A549 (cell line): ENCODE measurements at regions not wholly inside any gene's neighbourhood (a gene's known extent, or its start where the extent isn't known, plus 50 kb on each side); places are given as distances from the start of the nearest gene placed in this dataset.

Experiments
- ATAC-seq, 2 experiments: fragments of 200-7000 bp in 1 of 2; fragments of >200 bp in 1 of 2; cut with Nextera tagmentation in 1 of 2; cut with Tn5 transposase in 1 of 2; 3 replicates each; pipeline versions ENCODE4 v1.8.0 to v1.9.1; 2018 to 2020; ENCODE audit warnings: mild to moderate bottlenecking in 1 of 2, moderate library complexity in 1 of 2
- CTCF ChIA-PET: fragments of 300-600 bp; sonication (Branson Sonifier 250); formaldehyde crosslinking; extraction: SDS; loops from one replicate; lab custom pipeline; 2021; ENCODE audit warnings: antibody characterized with exemption, inconsistent platforms; lab: Yijun Ruan, JAX
- POLR2A ChIA-PET: fragments of 350-600 bp; formaldehyde crosslinking; extraction: SDS; loops from one replicate; lab custom pipeline; 2021; ENCODE audit warnings: antibody characterized with exemption, inconsistent platforms; lab: Yijun Ruan, JAX
- DNase-seq, 2 experiments: peaks; one replicate each; pipeline versions ENCODE4 v3.0.0 to v3.0.0-alpha.2; 2011 to 2016; ENCODE audit warnings: low read depth in 1 of 2, low spot score in 1 of 2
- FAIRE-seq: peaks from 2 replicates; lab custom pipeline; 2011; peaks lifted over from hg19 to GRCh38; lab: Jason Lieb, UNC
- H3K27ac ChIP-seq, 2 experiments: fragments of >200 bp; sonication (Bioruptor Twin); formaldehyde crosslinking; 3 replicates each; pipeline ENCODE4 v1.5.1; 2016 to 2017
- H3K4me1 ChIP-seq: fragments of >200 bp; sonication (Bioruptor Twin); formaldehyde crosslinking; 3 replicates; pipeline ENCODE4 v1.6.1; 2016
- H3K4me2 ChIP-seq: fragments of >200 bp; sonication (Bioruptor Twin); formaldehyde crosslinking; 3 replicates; pipeline ENCODE4 v1.6.1; 2016
- H3K4me3 ChIP-seq: fragments of >200 bp; sonication (Bioruptor Twin); formaldehyde crosslinking; 3 replicates; pipeline ENCODE4 v1.5.1; 2016
- H3K9me3 ChIP-seq: fragments of >200 bp; sonication (Bioruptor Twin); formaldehyde crosslinking; 3 replicates; pipeline ENCODE4 v1.6.1; 2016
- BHLHE40 ChIP-seq: IDR thresholded peaks from 2 replicates; pipeline ENCODE4 v1.6.1; 2012; ENCODE audit warnings: low read depth, low read length, inconsistent platforms
- CBX2 ChIP-seq: fragments of 200-600 bp; sonication (generic); IDR thresholded peaks from 2 replicates; pipeline ENCODE4 v1.6.1; 2016; ENCODE audit warnings: low read depth, mild to moderate bottlenecking, borderline replicate concordance
- CEBPB ChIP-seq, 2 experiments: fragments of >200 bp in 1 of 2; sonication (Bioruptor Twin) in 1 of 2; formaldehyde crosslinking in 1 of 2; IDR thresholded peaks; 2 replicates each; pipeline ENCODE4 v1.6.1; 2012 to 2016
- CHD2 ChIP-seq: fragments of 150-350 bp; IDR thresholded peaks from 2 replicates; pipeline ENCODE4 v1.6.1; 2014; ENCODE audit warnings: low read length; ENCODE audit not compliant: partially characterized antibody
- CHD4 ChIP-seq: fragments of 200-600 bp; sonication (generic); IDR thresholded peaks from 2 replicates; pipeline ENCODE4 v1.6.1; 2016; ENCODE audit warnings: antibody characterized with exemption, mild to moderate bottlenecking, borderline replicate concordance
- FOSB ChIP-seq: fragments of 250-450 bp; sonication (Bioruptor Pico); IDR thresholded peaks from 2 replicates; pipeline ENCODE4 v1.5.0; 2020; ENCODE audit warnings: mild to moderate bottlenecking, moderate library complexity
- FOXS1 ChIP-seq: fragments of 250-450 bp; sonication (Bioruptor Pico); IDR thresholded peaks from 2 replicates; pipeline ENCODE4 v1.5.0; 2020; ENCODE audit warnings: mild to moderate bottlenecking, moderate library complexity
- GATA3 ChIP-seq: IDR thresholded peaks from 2 replicates; pipeline ENCODE4 v1.6.1; 2012; ENCODE audit warnings: borderline replicate concordance
- HOXB5 ChIP-seq: fragments of 250-450 bp; sonication (Bioruptor Pico); IDR thresholded peaks from 2 replicates; pipeline ENCODE4 v1.5.0; 2020; ENCODE audit warnings: mild to moderate bottlenecking, moderate library complexity
- MAFK ChIP-seq: fragments of 450-650 bp; IDR thresholded peaks from 2 replicates; pipeline ENCODE4 v1.6.1; 2014; ENCODE audit not compliant: partially characterized antibody
- MAZ ChIP-seq: fragments of 150-350 bp; IDR thresholded peaks from 2 replicates; pipeline ENCODE4 v1.6.1; 2014; ENCODE audit warnings: antibody characterized with exemption, low read depth, low read length, borderline replicate concordance
- MYC ChIP-seq: IDR thresholded peaks from 2 replicates; pipeline ENCODE4 v1.6.1; 2012; ENCODE audit warnings: mild to moderate bottlenecking, inconsistent platforms, low read length, improper control_type of control experiment, borderline replicate concordance
- NR3C1 ChIP-seq: fragments of >200 bp; sonication (Bioruptor Twin); formaldehyde crosslinking; IDR thresholded peaks from 3 replicates; pipeline ENCODE4 v1.6.1; 2017
- RARB ChIP-seq: fragments of 250-450 bp; sonication (Bioruptor Pico); IDR thresholded peaks from 2 replicates; pipeline ENCODE4 v1.8.0; 2021; ENCODE audit warnings: mild to moderate bottlenecking, moderate library complexity
- SMC3 ChIP-seq: fragments of >200 bp; sonication (Bioruptor Twin); formaldehyde crosslinking; IDR thresholded peaks from 3 replicates; pipeline ENCODE4 v1.6.1; 2018; ENCODE audit warnings: inconsistent platforms
- WGBS: methylation state at CpG from one replicate; pipeline ENCODE4 v1.1.6; 2017; ENCODE audit errors: missing lambda C conversion rate; 5-methylcytosine and 5-hydroxymethylcytosine counted together
- TF ChIP-seq, protein P1 (sequence below): fragments of 150-350 bp; IDR thresholded peaks from 2 replicates; pipeline ENCODE4 v1.6.1; 2014; ENCODE audit warnings: low read depth, mild to moderate bottlenecking, low read length
- TF ChIP-seq, protein P2 (sequence below): fragments of 250-450 bp; sonication (Bioruptor Pico); IDR thresholded peaks from 2 replicates; pipeline ENCODE4 v1.5.0; 2020; ENCODE audit warnings: low read depth, mild to moderate bottlenecking, moderate library complexity
- TF ChIP-seq, protein P3 (sequence below): IDR thresholded peaks from 2 replicates; pipeline ENCODE4 v1.6.1; 2012
- TF ChIP-seq, protein P4 (sequence below): IDR thresholded peaks from 2 replicates; pipeline ENCODE4 v1.6.1; 2012
- TF ChIP-seq, protein P5 (sequence below): fragments of 200-600 bp; sonication (generic); IDR thresholded peaks from 2 replicates; pipeline ENCODE4 v1.6.1; 2016; ENCODE audit warnings: antibody characterized with exemption, mild to moderate bottlenecking, moderate library complexity
- TF ChIP-seq, protein P6 (sequence below): fragments of >200 bp; sonication (Bioruptor Twin); formaldehyde crosslinking; IDR thresholded peaks from 2 replicates; pipeline ENCODE4 v1.6.1; 2016

DNA sequence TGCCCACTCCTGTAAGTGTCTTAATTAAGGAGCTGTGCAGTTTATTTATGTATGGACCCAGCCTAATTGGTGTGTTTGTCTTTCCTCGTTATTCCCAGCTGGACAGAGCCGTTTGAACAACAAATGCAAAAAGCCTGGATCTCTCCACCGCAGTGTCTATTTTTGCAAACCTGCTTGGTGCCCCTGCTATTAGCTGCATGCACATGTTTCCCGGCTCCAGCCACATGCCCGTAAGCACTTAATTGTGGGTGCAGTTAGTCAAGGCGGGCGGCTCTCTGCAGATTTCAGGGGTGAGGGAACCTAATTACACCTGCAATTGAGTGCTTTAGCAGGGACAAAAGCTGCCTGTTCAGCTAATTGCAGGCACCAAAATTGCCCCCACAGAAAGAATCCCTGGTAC is 74.0 kb upstream of the GSE1 start:
- Histone ChIP-seq H3K4me2 (no peak overlapping the region), H3K27ac (no peak overlapping the region), H3K4me3 (no peak overlapping the region), H3K4me1 (no peaks in the 10 kb centered on the region), H3K9me3 (peaks cover 12% of the 10 kb centered on the region)
- WGBS = 89% methylated on average over 7 of the region's 7 CpGs
- ATAC-seq (no peak), DNase-seq (no peak), FAIRE-seq (no peak)
- POLR2A ChIA-PET = interaction anchor here (1.7 kb wide), 1 partner anchor 14 kb away, joined by 6 read pairs; no protein-coding TSS in a partner anchor
- TF ChIP-seq CHD2 = no peak
- TF ChIP-seq CEBPB (IDR thresholded peaks at IDR 0.05) = no peak
- TF ChIP-seq SMC3 = no peak
- no peak for TF ChIP-seq NR3C1
- TF ChIP-seq, protein P1, sequence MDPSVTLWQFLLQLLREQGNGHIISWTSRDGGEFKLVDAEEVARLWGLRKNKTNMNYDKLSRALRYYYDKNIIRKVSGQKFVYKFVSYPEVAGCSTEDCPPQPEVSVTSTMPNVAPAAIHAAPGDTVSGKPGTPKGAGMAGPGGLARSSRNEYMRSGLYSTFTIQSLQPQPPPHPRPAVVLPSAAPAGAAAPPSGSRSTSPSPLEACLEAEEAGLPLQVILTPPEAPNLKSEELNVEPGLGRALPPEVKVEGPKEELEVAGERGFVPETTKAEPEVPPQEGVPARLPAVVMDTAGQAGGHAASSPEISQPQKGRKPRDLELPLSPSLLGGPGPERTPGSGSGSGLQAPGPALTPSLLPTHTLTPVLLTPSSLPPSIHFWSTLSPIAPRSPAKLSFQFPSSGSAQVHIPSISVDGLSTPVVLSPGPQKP = no peak
- TF ChIP-seq MAFK = no peak
- TF ChIP-seq, protein P2, sequence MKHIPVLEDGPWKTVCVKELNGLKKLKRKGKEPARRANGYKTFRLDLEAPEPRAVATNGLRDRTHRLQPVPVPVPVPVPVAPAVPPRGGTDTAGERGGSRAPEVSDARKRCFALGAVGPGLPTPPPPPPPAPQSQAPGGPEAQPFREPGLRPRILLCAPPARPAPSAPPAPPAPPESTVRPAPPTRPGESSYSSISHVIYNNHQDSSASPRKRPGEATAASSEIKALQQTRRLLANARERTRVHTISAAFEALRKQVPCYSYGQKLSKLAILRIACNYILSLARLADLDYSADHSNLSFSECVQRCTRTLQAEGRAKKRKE (CRISPR knock-in tag) = no peak
- no peak for TF ChIP-seq FOXS1 (CRISPR knock-in tag)
- no peak for TF ChIP-seq GATA3
- TF ChIP-seq MYC = no peak
- no peak for TF ChIP-seq CBX2
- TF ChIP-seq, protein P3, sequence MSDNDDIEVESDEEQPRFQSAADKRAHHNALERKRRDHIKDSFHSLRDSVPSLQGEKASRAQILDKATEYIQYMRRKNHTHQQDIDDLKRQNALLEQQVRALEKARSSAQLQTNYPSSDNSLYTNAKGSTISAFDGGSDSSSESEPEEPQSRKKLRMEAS = no peak
- TF ChIP-seq BHLHE40 = no peak
- TF ChIP-seq CHD4 = no peak
- TF ChIP-seq MAZ = no peak
- TF ChIP-seq RARB (CRISPR knock-in tag) = no peak
- TF ChIP-seq FOSB (CRISPR knock-in tag) = no peak
- TF ChIP-seq HOXB5 = no peak
- TF ChIP-seq, protein P4, sequence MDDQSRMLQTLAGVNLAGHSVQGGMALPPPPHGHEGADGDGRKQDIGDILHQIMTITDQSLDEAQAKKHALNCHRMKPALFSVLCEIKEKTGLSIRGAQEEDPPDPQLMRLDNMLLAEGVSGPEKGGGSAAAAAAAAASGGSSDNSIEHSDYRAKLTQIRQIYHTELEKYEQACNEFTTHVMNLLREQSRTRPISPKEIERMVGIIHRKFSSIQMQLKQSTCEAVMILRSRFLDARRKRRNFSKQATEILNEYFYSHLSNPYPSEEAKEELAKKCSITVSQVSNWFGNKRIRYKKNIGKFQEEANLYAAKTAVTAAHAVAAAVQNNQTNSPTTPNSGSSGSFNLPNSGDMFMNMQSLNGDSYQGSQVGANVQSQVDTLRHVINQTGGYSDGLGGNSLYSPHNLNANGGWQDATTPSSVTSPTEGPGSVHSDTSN = no peak
- CTCF ChIA-PET = interaction anchor here (0.8 to 4.9 kb wide), 9 partner anchors 8 to 59 kb away, joined by 3 to 34 read pairs (median 4); no protein-coding TSS in a partner anchor

DNA sequence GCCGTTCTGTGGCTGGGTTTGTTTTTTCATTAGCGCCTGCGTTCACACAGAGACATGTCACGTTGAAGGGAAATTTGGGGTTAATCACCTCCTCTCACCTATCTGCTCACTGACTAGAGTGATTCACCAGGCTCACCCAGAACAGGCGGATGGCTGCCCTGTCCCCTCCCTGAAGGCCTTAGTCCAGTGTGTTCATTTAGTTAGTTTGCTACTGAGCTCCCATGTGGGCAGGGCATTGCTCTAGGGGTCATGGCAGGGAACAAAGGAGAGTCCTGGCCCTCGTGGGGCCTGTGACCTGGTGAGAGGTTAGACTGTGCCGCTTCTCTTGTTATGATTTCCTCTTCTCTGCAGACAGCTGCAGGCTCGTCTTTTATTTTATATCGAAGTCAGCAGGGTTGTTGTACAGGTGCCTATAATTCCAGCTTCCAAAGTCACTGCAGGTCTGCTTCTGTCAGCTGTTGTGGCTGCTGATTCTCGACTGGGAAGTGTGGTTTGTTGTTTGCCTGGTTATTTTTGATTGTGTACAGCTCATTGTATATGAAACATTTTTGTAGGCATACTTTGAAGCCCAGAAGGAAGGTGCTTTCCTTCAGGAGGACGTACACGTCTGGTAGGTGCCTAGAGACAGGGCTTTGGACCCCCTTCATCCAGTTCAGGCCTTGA is 73.4 kb upstream of the GSE1 start:
- no peaks in the 10 kb centered on the region for H3K4me1 ChIP-seq
- H3K9me3 ChIP-seq = peaks cover 12% of the 10 kb centered on the region
- H3K27ac ChIP-seq = no peak overlapping the region
- CTCF ChIA-PET = interaction anchor here (0.8 to 4.9 kb wide), 15 partner anchors 7 to 76 kb away, joined by 3 to 34 read pairs (median 3); no protein-coding TSS in a partner anchor
- WGBS = 75% methylated on average over 12 of the region's 12 CpGs
- FAIRE-seq (no peak), ATAC-seq (no peak), DNase-seq (no peak)
- H3K4me2 ChIP-seq = no peak overlapping the region
- TF ChIP-seq, protein P5, sequence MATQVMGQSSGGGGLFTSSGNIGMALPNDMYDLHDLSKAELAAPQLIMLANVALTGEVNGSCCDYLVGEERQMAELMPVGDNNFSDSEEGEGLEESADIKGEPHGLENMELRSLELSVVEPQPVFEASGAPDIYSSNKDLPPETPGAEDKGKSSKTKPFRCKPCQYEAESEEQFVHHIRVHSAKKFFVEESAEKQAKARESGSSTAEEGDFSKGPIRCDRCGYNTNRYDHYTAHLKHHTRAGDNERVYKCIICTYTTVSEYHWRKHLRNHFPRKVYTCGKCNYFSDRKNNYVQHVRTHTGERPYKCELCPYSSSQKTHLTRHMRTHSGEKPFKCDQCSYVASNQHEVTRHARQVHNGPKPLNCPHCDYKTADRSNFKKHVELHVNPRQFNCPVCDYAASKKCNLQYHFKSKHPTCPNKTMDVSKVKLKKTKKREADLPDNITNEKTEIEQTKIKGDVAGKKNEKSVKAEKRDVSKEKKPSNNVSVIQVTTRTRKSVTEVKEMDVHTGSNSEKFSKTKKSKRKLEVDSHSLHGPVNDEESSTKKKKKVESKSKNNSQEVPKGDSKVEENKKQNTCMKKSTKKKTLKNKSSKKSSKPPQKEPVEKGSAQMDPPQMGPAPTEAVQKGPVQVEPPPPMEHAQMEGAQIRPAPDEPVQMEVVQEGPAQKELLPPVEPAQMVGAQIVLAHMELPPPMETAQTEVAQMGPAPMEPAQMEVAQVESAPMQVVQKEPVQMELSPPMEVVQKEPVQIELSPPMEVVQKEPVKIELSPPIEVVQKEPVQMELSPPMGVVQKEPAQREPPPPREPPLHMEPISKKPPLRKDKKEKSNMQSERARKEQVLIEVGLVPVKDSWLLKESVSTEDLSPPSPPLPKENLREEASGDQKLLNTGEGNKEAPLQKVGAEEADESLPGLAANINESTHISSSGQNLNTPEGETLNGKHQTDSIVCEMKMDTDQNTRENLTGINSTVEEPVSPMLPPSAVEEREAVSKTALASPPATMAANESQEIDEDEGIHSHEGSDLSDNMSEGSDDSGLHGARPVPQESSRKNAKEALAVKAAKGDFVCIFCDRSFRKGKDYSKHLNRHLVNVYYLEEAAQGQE = no peak
- TF ChIP-seq FOSB (CRISPR knock-in tag) = no peak
- TF ChIP-seq BHLHE40 = no peak
- TF ChIP-seq, protein P3 = no peak
- no peak for TF ChIP-seq CHD4
- TF ChIP-seq, protein P6, sequence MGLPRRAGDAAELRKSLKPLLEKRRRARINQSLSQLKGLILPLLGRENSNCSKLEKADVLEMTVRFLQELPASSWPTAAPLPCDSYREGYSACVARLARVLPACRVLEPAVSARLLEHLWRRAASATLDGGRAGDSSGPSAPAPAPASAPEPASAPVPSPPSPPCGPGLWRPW = no peak
- POLR2A ChIA-PET = interaction anchor here (0.5 to 1.7 kb wide), 2 partner anchors 13 to 16 kb away, joined by 4 to 6 read pairs; no protein-coding TSS in a partner anchor
- no peak overlapping the region for H3K4me3 ChIP-seq
